ENCODE measurements at regions not wholly inside any gene's neighbourhood (a gene's known extent, or its start where the extent isn't known, plus 50 kb on each side); places are given as distances from the start of the nearest gene placed in this dataset.

DNA sequence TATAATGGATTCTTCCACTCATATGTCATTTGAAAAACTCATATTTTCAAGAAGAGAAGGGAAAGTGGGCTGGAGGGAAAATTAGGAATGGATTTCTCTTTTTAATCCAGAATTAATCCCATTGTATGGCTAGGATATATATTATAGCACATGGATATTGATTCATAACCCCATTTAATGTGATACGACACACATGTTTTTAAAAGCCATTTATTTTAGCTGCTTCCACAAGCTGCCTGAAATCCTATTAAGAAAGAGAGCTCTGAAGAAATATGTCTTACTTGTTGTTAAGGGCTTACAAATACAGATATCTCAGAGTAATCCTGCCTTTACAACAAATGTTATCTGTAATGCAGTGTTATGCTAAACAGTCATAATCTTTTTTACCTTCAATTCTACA lies 598.6 kb downstream of the AMY1C start:
- TF ChIP-seq POLR2A (IDR thresholded peaks at IDR 0.05; ENCODE audit: low read depth, low read length), result no peak
- FAIRE-seq (no peak), DNase-seq (ENCODE audit: insufficient read length, low spot score) (no peak)

DNA sequence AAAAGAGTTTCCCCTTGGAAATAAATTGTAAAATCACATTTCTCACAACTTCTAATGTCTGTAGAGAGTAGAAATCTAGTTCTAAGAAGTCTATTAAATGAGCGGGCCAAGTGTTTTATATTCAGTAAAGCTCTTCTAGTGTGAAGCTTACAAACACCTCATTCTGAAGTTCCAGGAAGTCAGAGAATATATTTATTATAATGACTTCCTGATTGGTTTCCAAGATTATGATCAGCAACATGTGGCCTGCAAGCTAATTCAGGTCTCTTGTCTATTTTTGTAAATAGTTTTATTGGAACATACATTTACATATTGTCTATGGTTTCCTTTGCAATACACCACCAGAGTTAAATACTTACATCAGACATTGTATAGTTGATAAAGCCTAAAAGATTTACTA lies 603.9 kb downstream of the AMY1C start:
- no peak for DNase-seq (ENCODE audit: insufficient read length, low spot score)
- no peak for TF ChIP-seq POLR2A (IDR thresholded peaks at IDR 0.05; ENCODE audit: low read depth, low read length)
- no peak for FAIRE-seq

DNA sequence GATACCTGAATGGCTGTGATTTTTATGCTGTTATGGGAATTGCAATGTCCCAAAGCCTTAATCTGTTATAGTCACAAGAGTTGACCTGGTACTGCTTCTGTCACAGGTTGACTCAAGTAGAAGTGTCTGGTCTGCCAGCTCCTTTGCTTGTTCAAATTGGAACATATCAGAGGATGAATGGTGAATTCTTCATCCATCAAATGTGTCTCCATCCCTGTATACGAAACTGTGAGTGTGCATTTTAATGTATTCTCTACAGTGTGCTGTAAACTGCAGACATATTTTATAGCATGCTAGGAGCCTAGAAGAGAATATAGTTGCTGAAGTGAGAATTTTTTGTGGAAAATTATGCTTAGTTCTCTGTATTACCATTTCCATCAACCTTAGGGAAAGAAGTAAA lies 608.4 kb downstream of the AMY1C start:
- no peak for FAIRE-seq
- DNase-seq (ENCODE audit: insufficient read length, low spot score), result no peak
- TF ChIP-seq POLR2A (IDR thresholded peaks at IDR 0.05; ENCODE audit: low read depth, low read length), result no peak

DNA sequence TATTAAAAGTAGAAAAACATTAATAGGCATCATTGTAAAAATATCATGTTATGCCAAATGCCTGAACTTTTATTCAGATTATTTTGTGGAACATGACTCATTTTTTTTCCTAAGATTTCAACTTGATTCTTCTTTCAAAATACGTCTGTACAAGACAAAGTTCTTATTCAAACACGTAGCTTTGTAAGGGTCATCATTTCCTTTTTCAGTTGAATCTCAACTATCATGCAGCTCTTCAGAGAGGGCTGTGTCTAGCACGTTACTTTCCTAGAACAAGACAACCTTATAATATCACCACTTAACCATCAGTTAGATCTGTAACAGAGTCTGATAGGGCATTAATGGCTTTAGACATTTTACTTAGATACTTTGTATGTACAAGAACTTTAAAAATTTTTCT lies 608.9 kb downstream of the AMY1C start:
- FAIRE-seq, result no peak
- no peak for DNase-seq (ENCODE audit: insufficient read length, low spot score)
- TF ChIP-seq POLR2A (IDR thresholded peaks at IDR 0.05; ENCODE audit: low read depth, low read length), result no peak

DNA sequence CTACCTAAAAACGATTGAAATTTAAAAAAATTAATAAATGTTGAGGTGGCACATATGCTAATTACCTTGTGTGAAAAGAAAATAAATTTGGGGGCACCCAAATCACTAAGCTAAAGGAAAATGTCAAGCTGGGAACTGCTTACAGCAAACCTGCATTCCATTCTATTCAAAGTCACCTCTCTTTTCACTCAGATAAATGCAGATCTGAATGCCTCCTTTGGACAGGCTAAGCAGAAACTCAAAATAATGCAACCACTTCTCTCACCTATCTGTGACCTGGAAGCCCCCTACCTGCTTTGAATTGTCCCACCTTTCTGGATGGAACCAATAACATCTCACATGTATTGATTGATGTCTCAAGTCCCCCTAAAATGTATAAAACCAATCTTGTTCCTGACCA lies 628.7 kb downstream of the AMY1C start:
- FAIRE-seq, result no peak
- DNase-seq (ENCODE audit: insufficient read length, low spot score), result no peak
- TF ChIP-seq POLR2A (IDR thresholded peaks at IDR 0.05; ENCODE audit: low read depth, low read length), result no peak

DNA sequence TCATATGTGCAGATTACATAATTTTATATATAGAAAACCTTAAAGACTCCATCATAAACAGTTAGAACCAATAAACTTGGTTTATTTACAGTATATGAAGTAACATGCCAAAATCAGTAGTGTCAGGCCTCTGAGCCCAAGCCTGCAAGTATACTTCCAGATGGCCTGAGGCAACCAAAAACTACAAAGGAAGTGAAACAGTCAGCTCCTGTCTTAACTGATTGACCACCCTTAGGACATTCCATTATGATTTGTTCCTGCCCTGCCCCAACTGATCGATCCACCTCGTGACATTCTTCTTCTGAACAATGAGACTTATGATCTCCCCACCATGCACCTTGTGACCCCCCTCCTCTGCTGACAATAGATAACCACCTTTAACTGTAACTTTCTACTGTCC lies 630.3 kb downstream of the AMY1C start:
- no peak for FAIRE-seq
- DNase-seq (ENCODE audit: insufficient read length, low spot score), result no peak
- TF ChIP-seq POLR2A (IDR thresholded peaks at IDR 0.05; ENCODE audit: low read depth, low read length), result no peak

DNA sequence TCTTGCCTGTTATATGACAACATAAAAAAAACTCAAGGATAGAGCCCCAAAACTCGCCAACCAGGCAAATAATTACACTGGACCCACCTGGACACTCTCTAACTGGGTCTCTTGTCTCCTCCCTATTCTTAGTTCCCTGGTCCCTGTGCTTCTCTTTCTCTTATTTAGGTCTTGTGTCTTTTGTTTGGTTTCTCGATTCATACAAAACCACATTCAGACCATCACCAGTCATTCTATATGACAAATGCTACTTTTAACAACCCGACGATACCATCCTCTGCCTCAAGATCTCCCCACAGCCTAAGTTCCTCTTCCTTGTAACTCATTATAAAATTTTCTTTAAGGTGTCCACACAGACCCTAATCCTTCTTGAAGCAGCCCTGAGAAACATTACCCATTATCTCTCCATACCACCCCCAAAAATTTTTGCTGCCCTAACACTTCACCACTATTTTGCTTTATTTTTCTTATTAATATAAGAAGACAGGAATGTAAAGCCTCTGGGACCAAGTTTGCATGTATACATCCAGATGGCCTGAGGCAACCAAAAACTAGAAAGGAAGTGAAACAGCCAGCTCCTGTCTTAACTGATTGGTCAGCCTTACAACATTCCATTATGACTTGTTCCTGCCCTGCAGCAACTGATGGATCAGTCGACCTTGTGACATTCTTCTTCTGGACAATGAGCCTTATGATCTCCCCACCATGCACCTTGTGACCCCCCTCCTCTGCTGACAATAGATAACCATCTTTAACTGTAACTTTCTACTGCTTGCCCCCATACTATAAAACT lies 638.2 kb downstream of the AMY1C start:
- no peak for FAIRE-seq
- DNase-seq (ENCODE audit: insufficient read length, low spot score), result no peak
- TF ChIP-seq POLR2A (IDR thresholded peaks at IDR 0.05; ENCODE audit: low read depth, low read length), result no peak

DNA sequence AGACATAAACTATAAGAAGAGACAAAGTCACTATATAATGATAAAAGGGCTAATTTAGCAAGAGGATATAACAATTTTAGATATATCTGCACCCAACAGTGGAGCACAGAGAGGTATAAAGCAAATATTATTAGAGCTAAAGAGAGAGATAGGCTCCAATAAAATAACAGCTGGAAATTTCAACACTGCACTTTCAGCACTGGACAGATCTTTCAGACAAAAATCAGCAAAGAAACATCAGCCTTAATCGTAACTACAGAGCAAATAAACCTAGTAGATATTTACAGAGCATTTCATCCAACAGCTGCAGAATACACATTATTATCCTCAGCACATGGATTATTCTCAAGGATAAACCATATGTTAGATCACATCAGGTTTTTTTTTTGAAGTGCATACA lies 642.9 kb downstream of the AMY1C start:
- no peak for TF ChIP-seq POLR2A (IDR thresholded peaks at IDR 0.05; ENCODE audit: low read depth, low read length)
- FAIRE-seq, result no peak
- no peak for DNase-seq (ENCODE audit: insufficient read length, low spot score)

DNA sequence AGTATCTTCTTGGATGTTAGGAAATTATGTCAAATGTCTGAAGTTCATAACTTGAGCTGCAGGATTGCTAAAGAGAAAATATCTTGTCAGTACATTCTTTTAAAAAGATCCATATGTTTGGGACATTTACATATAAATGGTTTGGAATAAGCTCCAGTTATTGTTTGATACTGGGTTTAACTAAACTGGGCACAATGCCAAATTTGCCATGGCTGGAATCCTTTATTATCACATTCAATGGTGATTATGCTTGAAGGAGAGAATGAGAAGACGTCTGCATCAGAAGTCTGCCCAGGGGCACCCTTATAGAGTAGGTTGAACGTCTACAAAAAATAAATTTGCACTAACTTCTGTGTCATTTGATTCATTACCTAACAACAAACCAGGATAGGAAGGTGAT lies 652.5 kb downstream of the AMY1C start:
- TF ChIP-seq POLR2A (IDR thresholded peaks at IDR 0.05; ENCODE audit: low read depth, low read length), result no peak

DNA sequence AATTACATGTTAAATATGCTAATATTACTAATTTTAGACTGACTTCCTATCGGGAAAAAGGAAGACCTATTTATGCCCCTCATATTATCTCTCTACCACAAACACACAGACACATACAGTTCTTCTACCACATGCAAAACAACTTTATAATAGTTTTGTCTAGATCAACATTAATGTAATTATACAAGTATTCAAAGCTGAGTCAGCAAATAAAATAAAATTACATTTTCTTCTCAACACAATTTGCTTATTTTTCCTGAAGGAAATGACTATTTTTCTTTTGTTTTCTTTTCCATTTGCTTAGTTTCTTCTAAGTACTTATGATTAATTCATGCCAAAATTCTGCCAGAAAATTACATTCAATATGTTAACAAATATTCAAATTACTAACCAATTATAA lies 654.2 kb downstream of the AMY1C start:
- DNase-seq (ENCODE audit: insufficient read length, low spot score), result no peak
- no peak for TF ChIP-seq POLR2A (IDR thresholded peaks at IDR 0.05; ENCODE audit: low read depth, low read length)
- no peak for FAIRE-seq

More for the DNA sequence above, 652.5 kb downstream of the AMY1C start:
- FAIRE-seq (no peak), DNase-seq (ENCODE audit: insufficient read length, low spot score) (no peak)

DNA sequence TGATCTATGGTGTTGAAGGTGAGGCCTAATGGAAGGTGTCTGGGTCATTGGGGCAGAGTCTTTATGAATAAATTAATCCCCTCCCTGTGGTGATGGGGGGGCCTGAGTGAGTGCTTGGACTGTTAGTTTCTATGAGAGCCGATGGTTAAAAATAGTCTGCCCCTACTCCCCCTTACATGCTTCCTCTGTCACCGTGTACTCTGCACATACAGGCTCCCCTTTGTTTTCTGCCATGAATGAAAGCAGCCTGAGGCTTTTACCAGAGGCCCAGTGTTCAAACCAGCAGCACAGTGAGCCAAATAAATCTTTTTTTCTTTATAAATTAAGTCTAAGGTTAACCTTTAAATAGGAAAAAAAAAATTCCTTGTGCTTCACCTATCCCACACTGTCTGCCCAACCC lies 657.0 kb downstream of the AMY1C start:
- DNase-seq (ENCODE audit: insufficient read length, low spot score) (no peak), FAIRE-seq (no peak)
- TF ChIP-seq POLR2A (IDR thresholded peaks at IDR 0.05; ENCODE audit: low read depth, low read length), result no peak

DNA sequence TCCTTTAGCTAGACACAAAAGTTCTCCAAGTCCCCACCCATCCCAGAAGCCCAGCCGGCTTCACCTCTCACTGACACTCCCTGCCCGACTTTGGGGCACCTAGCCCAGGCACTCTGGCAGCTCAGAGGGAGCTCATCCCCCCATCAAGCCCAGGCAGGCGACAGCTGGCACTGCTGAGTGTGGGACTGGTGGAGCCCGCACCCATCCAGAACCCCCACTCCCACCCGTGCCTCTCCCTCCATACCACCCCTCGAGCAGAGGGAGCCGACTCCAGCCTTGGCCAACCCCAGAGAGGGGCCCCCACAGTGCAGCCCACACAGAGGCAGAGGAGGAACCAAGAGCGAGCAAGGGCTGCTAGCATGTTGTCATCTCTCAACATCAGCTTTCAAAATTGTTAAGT lies 658.6 kb downstream of the AMY1C start:
- no peak for TF ChIP-seq POLR2A (IDR thresholded peaks at IDR 0.05; ENCODE audit: low read depth, low read length)
- FAIRE-seq (no peak), DNase-seq (ENCODE audit: insufficient read length, low spot score) (no peak)

DNA sequence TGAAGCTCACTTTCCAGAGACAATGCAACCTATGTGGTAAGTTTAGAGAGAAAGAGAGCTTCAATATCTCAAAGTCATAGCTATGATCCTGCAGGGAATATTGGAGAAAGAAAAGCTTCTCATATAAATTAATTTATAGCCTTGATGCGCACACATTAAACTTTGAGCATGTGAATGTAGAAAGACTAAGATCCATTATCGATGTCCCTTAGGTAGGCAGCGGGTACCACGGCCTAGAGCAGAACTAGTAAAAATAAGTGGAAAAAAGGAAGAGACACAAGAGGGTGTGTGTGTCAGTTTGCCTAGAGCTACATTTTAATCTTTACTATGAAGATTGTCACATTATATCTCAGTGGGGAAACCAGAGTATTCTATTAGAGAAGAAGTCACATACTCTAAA lies 685.6 kb downstream of the AMY1C start:
- FAIRE-seq, result no peak
- no peak for TF ChIP-seq POLR2A (IDR thresholded peaks at IDR 0.05; ENCODE audit: low read depth, low read length)
- DNase-seq (ENCODE audit: insufficient read length, low spot score), result no peak

DNA sequence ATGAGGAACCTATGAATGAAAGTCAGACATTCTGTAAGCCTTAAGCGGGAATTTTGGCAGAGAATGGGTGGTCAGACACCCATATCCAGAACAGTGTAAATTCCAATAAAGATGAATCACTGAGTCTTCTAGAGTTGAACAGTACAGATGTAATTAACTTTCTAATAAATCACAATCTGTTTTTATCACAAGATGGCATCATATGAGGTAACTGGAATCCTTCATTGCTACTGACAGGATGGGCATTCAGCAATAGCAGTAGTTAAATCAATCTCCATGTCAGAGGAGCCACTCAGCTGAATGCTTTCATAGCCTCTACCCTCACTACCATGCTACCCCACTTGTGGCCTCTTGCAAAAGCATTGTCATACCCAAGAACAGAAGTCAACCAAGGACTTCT lies 690.3 kb downstream of the AMY1C start:
- no peak for TF ChIP-seq POLR2A (IDR thresholded peaks at IDR 0.05; ENCODE audit: low read depth, low read length)
- DNase-seq (ENCODE audit: insufficient read length, low spot score) (no peak), FAIRE-seq (no peak)

DNA sequence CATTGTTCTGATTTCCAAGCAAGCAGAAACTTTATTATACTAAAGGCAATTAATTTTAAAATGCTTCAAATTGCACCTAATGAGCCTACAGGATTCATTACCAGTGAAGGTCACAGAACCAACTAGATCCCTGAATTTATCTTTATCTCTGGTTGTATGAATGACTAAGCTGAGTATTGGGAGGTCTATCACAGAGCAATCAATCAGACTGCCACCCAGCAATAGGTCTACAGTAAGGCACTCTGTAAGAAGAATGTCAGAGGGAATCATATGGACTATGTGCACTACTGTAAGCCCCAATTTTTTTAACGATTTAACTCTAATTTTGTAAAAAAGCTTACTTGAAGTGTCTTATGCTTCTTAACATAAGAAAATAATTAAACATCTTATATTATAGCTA lies 707.0 kb downstream of the AMY1C start:
- DNase-seq (ENCODE audit: insufficient read length, low spot score), result no peak
- FAIRE-seq, result no peak
- no peak for TF ChIP-seq POLR2A (IDR thresholded peaks at IDR 0.05; ENCODE audit: low read depth, low read length)

DNA sequence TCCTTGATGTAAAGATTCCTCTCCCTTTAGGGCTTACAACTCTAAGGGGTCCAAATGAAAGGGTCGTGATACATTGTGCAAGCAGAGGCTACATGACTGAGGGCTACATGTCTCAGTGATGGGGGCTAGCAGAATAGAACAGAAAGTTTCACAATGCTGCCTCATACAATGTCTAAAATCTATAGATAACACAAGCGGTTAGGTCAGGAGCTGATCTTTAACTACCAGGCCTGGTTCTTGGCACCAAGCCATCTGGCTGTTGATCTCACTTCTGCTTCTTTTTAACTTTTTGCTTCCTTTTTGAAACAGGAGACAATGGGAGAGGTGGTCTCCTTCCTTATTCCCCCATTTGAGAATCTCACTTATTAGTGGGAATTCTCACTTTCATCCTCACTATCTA lies 710.2 kb downstream of the AMY1C start:
- FAIRE-seq, result no peak
- no peak for DNase-seq (ENCODE audit: insufficient read length, low spot score)
- no peak for TF ChIP-seq POLR2A (IDR thresholded peaks at IDR 0.05; ENCODE audit: low read depth, low read length)
